HEK293 (cell line): ENCODE measurements at regions not wholly inside any gene's neighbourhood (a gene's known extent, or its start where the extent isn't known, plus 50 kb on each side); places are given as distances from the start of the nearest gene placed in this dataset.

Experiments
- REST ChIP-seq: fragments of 450-650 bp; formaldehyde crosslinking; IDR thresholded peaks from 2 replicates; pipeline ENCODE4 v1.5.1; 2016; ENCODE audit warnings: missing biosample characterization, missing genetic modification characterization
- SETDB1 ChIP-seq: IDR thresholded peaks from one replicate; pipeline ENCODE4 v1.6.1; 2017; ENCODE audit warnings: mild to moderate bottlenecking, low read length, moderate library complexity, mixed read lengths; ENCODE audit not compliant: insufficient read length
- TCF7L2 ChIP-seq: IDR thresholded peaks from 2 replicates; pipeline ENCODE4 v1.6.1; 2011; ENCODE audit warnings: low read depth, mild to moderate bottlenecking, inconsistent platforms, low read length, moderate library complexity, borderline replicate concordance
- YY2 ChIP-seq: fragments of 450-650 bp; formaldehyde crosslinking; IDR thresholded peaks from 2 replicates; pipeline ENCODE4 v1.5.1; 2016; ENCODE audit warnings: missing biosample characterization, missing genetic modification characterization
- ZNF555 ChIP-seq: fragments of 450-650 bp; formaldehyde crosslinking; conservative IDR thresholded peaks from 2 replicates; pipeline ENCODE4 v1.5.1; 2017; ENCODE audit warnings: missing biosample characterization, mild to moderate bottlenecking, missing genetic modification characterization, inconsistent platforms
- ZNF747 ChIP-seq: fragments of 450-650 bp; formaldehyde crosslinking; IDR thresholded peaks from 2 replicates; pipeline ENCODE4 v1.5.1; 2016; ENCODE audit warnings: missing biosample characterization, missing genetic modification characterization

- TF ChIP-seq YY2 (tag by site-specific recombination) (no peak), SETDB1 (no peak), TCF7L2 (no peak), ZNF747 (tag by site-specific recombination) (no peak), REST (tag by site-specific recombination) (no peak), ZNF555 (tag by site-specific recombination) (no peak)
Measured at GRCh38 chr4:27463816-27464215, 603.2 kb downstream of the STIM2 start.
